OCI-LY7 (cell line): ENCODE measurements at regions not wholly inside any gene's neighbourhood (a gene's known extent, or its start where the extent isn't known, plus 50 kb on each side); places are given as distances from the start of the nearest gene placed in this dataset.

Experiments used
- EZH2phosphoT487 ChIP-seq: fragments of 200-600 bp; sonication (generic); IDR thresholded peaks from 2 replicates; pipeline ENCODE4 v1.6.1; 2018; ENCODE audit warnings: low read depth, borderline replicate concordance, mild to moderate bottlenecking, mixed run types, antibody characterized with exemption, low read length, moderate library complexity, mixed read lengths
- TF ChIP-seq, protein P1 (sequence below): fragments of 200-600 bp; sonication (generic); conservative IDR thresholded peaks from 2 replicates; pipeline ENCODE4 v1.5.1; 2014; ENCODE audit warnings: mild to moderate bottlenecking, antibody characterized with exemption, low read length, moderate library complexity, mixed read lengths

DNA sequence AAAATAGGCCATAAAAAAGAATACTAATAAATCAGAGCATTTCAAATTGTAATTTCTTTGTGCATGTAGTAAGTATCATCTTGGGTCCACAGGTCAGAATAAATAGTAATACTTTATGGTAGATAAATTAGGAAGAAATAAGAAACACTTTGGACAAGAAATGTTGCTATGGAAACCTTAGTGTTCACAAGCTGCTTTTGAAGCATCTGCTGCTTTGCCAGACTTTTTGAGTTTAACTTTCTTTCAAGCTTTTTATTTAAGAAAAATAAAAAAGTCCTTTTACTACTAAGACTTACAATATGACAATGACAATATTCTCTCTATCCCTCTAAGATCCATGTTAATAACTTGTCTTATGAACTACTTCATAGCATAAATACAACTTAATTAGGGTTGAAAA lies 690.7 kb upstream of the FSHR start:
- TF ChIP-seq, protein P1, sequence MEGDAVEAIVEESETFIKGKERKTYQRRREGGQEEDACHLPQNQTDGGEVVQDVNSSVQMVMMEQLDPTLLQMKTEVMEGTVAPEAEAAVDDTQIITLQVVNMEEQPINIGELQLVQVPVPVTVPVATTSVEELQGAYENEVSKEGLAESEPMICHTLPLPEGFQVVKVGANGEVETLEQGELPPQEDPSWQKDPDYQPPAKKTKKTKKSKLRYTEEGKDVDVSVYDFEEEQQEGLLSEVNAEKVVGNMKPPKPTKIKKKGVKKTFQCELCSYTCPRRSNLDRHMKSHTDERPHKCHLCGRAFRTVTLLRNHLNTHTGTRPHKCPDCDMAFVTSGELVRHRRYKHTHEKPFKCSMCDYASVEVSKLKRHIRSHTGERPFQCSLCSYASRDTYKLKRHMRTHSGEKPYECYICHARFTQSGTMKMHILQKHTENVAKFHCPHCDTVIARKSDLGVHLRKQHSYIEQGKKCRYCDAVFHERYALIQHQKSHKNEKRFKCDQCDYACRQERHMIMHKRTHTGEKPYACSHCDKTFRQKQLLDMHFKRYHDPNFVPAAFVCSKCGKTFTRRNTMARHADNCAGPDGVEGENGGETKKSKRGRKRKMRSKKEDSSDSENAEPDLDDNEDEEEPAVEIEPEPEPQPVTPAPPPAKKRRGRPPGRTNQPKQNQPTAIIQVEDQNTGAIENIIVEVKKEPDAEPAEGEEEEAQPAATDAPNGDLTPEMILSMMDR: no peak
- TF ChIP-seq EZH2phosphoT487: no peak
